Right atrium auricular region (tissue), 2 donors: ENCODE measurements at regions not wholly inside any gene's neighbourhood (a gene's known extent, or its start where the extent isn't known, plus 50 kb on each side); places are given as distances from the start of the nearest gene placed in this dataset.
"Not testable (repeated sequence)": the region's sequence is repeated elsewhere in the genome, so short reads cannot be mapped to it uniquely, and the experiment has no call there.

Experiments
- DNase-seq: peaks from one replicate; pipeline ENCODE4 v3.0.0-alpha.2; 2019; ENCODE audit warnings: low spot score
- H3K27ac ChIP-seq, 2 donors: fragments of 200-600 bp; sonication (generic); 1 replicate in 1 of 2; 2 replicates in 1 of 2; pipeline ENCODE4 v1.5.1; 2016 to 2019
- H3K27me3 ChIP-seq, 2 donors: fragments of 200-600 bp; sonication (generic); one replicate each; pipeline versions ENCODE4 v1.5.1 to v1.6.0; 2017 to 2019
- H3K36me3 ChIP-seq: fragments of 200-600 bp; sonication (generic); one replicate; pipeline ENCODE4 v1.5.1; 2016
- H3K4me1 ChIP-seq, 2 donors: fragments of 200-600 bp; sonication (generic); one replicate each; pipeline versions ENCODE4 v1.5.1 to v1.6.0; 2017 to 2019
- H3K4me3 ChIP-seq, 2 donors: fragments of 200-600 bp; sonication (generic); 1 replicate in 1 of 2; 2 replicates in 1 of 2; pipeline ENCODE4 v1.5.1; 2017 to 2019; ENCODE audit warnings: mild to moderate bottlenecking in 1 of 2, moderate library complexity in 1 of 2
- H3K9me3 ChIP-seq, 2 donors: fragments of 200-600 bp; sonication (generic); one replicate each; pipeline ENCODE4 v1.5.1; 2019
- TF ChIP-seq, protein P1 (sequence below), 2 donors: fragments of 200-600 bp; sonication (generic); IDR thresholded peaks; one replicate each; pipeline ENCODE4 v1.5.1; 2019; ENCODE audit warnings: antibody characterized with exemption in 2 of 2

DNA sequence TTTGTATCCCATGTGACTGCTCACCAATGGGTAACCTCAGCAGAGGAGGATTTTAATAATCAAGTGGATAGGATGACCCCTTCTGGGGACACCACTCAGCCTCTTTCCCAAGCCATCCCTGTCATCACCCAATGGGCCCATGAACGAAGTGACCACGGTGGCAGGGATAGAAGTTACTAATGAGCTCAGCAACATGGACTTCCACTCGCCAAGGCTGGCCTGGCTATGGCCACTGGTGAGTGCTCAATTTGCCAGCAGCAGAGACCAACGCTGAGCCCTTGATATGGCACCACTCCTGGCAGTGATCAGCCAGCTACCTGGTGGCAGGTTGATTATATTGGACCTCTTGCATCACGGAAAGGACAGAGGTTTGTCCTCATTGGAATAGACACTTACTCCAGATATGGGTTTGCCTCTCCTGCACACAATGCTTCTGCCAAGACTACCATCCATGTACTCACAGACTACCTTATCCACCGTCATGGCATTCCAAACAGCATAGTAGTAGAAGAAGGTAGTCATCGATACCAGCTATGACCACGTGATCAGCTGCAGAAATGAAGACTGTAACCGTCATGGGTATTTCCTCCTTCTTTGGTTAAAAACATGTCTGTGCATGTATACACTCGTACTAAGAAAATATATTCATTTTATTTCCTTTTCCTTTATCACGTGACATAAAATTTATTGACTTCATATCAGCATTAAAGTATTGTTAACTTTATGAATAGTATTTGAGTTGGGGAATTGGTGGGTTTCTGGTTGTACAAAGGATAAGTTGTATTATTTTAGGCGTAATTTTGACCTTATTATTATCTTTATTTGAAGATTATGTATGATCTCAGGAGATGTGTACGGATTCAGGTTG lies 562.6 kb downstream of the PTPRU start:
- H3K4me3 ChIP-seq, result no peak overlapping the region
- no peaks in the 10 kb centered on the region for H3K36me3 ChIP-seq
- no peaks in the 10 kb centered on the region for H3K4me1 ChIP-seq
- peak; percentile 49 for DNase-seq
- H3K9me3 ChIP-seq, result peaks cover 0 to 13% of the 10 kb centered on the region in 2 donors
- TF ChIP-seq, protein P1, sequence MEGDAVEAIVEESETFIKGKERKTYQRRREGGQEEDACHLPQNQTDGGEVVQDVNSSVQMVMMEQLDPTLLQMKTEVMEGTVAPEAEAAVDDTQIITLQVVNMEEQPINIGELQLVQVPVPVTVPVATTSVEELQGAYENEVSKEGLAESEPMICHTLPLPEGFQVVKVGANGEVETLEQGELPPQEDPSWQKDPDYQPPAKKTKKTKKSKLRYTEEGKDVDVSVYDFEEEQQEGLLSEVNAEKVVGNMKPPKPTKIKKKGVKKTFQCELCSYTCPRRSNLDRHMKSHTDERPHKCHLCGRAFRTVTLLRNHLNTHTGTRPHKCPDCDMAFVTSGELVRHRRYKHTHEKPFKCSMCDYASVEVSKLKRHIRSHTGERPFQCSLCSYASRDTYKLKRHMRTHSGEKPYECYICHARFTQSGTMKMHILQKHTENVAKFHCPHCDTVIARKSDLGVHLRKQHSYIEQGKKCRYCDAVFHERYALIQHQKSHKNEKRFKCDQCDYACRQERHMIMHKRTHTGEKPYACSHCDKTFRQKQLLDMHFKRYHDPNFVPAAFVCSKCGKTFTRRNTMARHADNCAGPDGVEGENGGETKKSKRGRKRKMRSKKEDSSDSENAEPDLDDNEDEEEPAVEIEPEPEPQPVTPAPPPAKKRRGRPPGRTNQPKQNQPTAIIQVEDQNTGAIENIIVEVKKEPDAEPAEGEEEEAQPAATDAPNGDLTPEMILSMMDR (IDR thresholded peaks at IDR 0.05), result no peak
- no peak overlapping the region for H3K27ac ChIP-seq
- no peaks in the 10 kb centered on the region for H3K27me3 ChIP-seq

DNA sequence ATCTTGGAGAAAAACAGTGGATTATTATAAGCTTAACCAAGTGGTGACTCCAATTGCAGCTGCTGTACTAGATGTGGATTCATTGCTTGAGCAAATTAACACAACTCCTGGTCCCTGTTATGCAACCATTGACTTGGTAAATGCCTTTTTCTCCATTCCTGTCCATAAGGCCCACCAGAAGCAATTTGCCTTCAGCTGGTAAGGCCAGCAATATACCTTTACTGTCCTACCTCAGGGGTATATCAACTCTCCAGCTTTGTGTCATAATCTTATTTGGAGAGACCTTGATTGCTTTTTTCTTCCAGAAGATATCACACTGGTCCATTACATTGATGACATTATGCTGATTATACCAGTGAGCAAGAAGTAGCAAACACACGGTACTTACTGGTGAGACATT lies 560.8 kb downstream of the PTPRU start:
- not testable (repeated sequence) for H3K4me1 ChIP-seq, H3K27ac ChIP-seq, H3K4me3 ChIP-seq, DNase-seq, H3K27me3 ChIP-seq, H3K36me3 ChIP-seq
- H3K9me3 ChIP-seq, result peaks cover 0 to 13% of the 10 kb centered on the region in 2 donors

DNA sequence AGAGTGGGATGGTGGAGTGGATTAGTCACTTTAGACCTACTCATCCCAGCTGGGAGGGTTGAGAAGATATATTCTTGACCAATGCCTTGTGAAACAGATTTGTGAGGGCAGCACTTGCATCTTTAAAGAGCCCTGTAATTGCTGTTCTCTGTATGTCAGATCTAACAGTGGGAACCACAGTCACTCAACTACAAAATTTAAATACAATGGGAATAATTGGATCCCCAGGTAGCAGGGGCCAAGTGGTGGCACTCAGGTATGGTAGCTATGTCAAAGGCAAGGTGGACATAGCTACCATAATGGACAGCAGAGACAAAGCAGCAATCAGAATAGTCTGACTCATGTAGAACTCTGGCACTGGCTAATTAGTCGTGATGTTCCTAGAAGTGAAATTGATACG lies 559.6 kb downstream of the PTPRU start:
- H3K4me1 ChIP-seq, H3K36me3 ChIP-seq, H3K4me3 ChIP-seq, H3K27ac ChIP-seq, DNase-seq, H3K27me3 ChIP-seq: not testable (repeated sequence)
- peaks cover 0 to 13% of the 10 kb centered on the region in 2 donors for H3K9me3 ChIP-seq

- H3K4me1 ChIP-seq, result no peaks in the 10 kb centered on the region
- TF ChIP-seq, protein P1 (IDR thresholded peaks at IDR 0.05), result no peak
- no peak overlapping the region for H3K4me3 ChIP-seq
- H3K9me3 ChIP-seq, result peaks cover 0 to 13% of the 10 kb centered on the region in 2 donors
- no peak overlapping the region for H3K27ac ChIP-seq
- DNase-seq, result no peak
- no peaks in the 10 kb centered on the region for H3K27me3 ChIP-seq
- no peaks in the 10 kb centered on the region for H3K36me3 ChIP-seq
These were observed 557.5 kb downstream of the PTPRU start for GRCh38 chr1:29793653-29794348.

GRCh38 chr1:29793101-29793546 lies 556.8 kb downstream of the PTPRU start:
- TF ChIP-seq, protein P1 (IDR thresholded peaks at IDR 0.05), result peak; percentile 43 to 84
- Histone ChIP-seq H3K9me3 (peaks cover 0 to 13% of the 10 kb centered on the region in 2 donors), H3K27ac (no peak overlapping the region), H3K4me3 (no peak overlapping the region), H3K4me1 (no peaks in the 10 kb centered on the region), H3K27me3 (no peaks in the 10 kb centered on the region), H3K36me3 (no peaks in the 10 kb centered on the region)
- peak; percentile 72 for DNase-seq

DNA sequence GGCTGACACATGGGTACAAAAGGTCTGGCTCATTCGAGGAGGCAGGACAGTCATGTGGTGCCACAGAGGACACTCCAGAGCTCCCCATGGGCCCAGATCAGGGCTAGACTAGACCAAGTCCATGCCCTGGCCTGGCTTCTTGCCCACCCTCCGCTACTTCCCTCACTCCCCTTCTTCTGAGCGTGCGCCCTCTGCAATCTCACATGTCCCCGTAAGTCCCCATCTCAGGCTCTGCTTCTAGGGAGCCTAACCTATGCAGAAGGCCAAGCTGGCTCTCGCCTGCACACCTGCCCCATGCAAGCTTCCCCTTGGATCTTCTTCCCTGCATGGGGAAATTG lies 553.6 kb downstream of the PTPRU start:
- H3K27ac ChIP-seq, result no peak overlapping the region
- H3K27me3 ChIP-seq, result no peaks in the 10 kb centered on the region
- no peaks in the 10 kb centered on the region for H3K4me1 ChIP-seq
- TF ChIP-seq, protein P1 (IDR thresholded peaks at IDR 0.05), result no peak
- H3K36me3 ChIP-seq, result no peaks in the 10 kb centered on the region
- peak; percentile 47 for DNase-seq
- no peak overlapping the region for H3K4me3 ChIP-seq
- H3K9me3 ChIP-seq, result no peaks in the 10 kb centered on the region
